ENCODE measurements at regions not wholly inside any gene's neighbourhood (a gene's known extent, or its start where the extent isn't known, plus 50 kb on each side); places are given as distances from the start of the nearest gene placed in this dataset.

DNA sequence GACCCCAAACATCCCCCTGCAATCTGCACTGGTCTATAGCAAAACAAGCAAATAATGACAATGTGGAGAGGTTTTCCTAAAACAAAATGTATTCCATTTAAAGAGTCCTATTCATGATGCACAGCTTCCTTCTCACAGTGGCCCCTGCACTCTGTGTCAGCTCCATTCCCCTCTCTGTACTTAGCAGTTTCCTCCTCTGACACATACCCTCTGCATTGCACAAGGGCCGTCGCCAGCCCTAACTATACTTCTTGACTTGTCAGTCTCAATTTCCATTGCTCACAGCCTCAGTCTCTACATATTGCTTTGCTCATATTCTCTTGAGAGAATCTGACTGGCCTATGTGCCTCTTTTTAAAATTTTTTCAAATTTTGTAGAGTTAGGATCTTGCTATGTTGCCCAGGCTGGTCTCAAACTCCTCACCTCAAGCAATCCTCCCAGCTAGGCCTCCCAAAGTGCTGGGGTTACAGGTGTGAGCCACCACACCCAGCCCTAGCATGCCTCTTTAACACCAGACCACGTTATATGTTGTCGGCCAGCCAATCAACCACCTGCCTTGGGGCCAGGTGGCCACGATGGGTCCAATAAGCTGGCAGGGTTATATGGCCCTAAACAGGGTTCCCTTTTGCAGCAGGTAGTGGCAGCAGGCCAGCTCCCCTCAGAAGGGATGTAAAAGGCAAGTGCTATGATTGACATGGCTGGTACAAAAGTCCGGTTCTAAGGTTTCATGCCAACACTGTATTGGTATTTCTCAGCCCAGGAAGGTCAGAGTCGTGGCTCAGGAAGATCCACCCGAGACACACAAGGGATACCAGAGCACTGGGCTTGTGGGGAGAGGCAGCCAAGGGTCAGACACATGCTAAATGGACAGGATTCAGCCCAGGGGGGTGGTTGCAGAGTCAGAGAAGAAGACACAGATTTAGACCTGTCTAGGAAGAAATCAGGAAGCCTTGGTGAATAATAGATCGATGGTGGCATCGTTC, 59.0 kb upstream of the SMAD3 start:
- no peak for FAIRE-seq

DNA sequence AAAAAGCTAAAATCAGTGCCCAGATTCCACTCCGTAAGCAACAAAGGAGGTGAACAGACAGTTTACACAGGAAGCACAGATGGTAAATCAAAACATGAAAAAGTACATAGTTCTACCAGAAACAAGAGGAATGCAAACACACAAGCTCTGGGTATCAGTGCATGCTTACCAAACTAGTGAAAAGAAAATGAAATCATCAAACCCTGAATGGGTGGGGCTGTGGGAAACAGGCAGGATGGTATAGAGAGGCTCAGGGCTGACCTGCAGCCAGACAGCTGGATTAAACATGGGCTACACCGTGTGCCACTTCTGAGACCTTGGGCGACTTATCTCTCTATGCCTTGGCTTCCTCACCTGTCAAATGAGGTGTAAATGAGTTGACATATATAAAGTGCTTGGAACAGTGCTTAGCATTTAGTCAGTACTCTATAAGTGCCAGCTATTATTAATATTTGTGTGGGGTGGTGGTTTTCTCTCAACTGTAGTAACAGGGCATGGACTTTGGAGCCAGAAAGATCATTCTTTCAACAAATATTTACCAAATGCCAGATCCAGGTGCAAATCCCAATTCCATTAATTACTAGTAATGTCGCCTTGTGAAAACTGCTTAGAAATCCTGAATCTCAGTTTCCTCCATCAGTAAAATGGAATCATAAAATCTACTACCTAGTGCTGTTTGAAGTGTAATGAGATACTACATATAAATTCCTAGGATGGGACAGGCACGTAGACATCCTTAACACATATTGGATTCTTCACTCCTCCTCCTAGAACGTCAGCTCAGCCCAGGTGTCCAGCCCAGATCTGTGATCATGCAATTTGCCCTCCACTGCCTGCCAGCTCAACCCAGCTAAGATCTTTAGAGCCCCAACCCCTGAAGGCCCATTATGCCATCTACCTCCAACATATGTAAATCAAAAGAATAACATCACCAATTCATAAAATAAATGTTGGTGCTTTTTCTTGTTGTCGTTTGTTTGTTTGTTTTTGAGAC, 55.5 kb upstream of the SMAD3 start:
- FAIRE-seq = no peak

- no peak for FAIRE-seq
Measured at GRCh38 chr15:67010898-67011616, 54.3 kb upstream of the SMAD3 start.

DNA sequence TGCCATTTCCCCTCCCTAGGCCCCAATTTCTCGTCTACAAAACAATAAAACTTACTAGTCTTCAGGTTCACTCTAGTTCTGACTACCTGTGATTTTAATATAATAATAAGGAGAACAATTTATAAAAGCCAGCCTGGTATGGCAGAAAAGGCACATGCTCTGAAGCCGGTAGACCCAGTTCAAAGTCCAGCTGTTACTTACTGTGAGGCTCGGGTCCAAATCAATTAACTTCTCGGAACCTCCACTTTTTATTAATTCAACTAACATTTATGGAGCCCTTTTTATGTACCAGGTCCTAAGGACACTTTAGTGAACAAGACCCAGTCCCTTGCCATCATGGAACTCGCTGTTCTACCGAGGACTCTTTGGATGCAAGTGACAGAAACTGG, 53.8 kb upstream of the SMAD3 start:
- FAIRE-seq = no peak

- no peak for FAIRE-seq
Measured at GRCh38 chr15:67013696-67014095, 51.7 kb upstream of the SMAD3 start.

Measured in TTC549 (cell line).